KMS-11 (cell line): ENCODE measurements at regions not wholly inside any gene's neighbourhood (a gene's known extent, or its start where the extent isn't known, plus 50 kb on each side); places are given as distances from the start of the nearest gene placed in this dataset.

Experiments used
- H2AFZ ChIP-seq: fragments of 200-600 bp; sonication (generic); 2 replicates; pipeline ENCODE4 v1.6.1; 2016; ENCODE audit warnings: antibody characterized with exemption, mixed run types, low read depth
- H3K27ac ChIP-seq: fragments of 200-600 bp; sonication (generic); 2 replicates; pipeline ENCODE4 v1.6.1; 2016; ENCODE audit warnings: mild to moderate bottlenecking, mixed run types
- H3K27me3 ChIP-seq: fragments of 200-600 bp; sonication (generic); 2 replicates; pipeline ENCODE4 v1.6.1; 2017; ENCODE audit warnings: mild to moderate bottlenecking, low read depth, mixed run types, moderate library complexity; ENCODE audit not compliant: insufficient read depth
- H3K36me3 ChIP-seq: fragments of 200-600 bp; sonication (generic); 2 replicates; pipeline ENCODE4 v1.6.1; 2017; ENCODE audit warnings: mild to moderate bottlenecking, mixed run types; ENCODE audit not compliant: insufficient read depth
- H3K4me1 ChIP-seq: fragments of 200-600 bp; sonication (generic); 2 replicates; pipeline ENCODE4 v1.6.1; 2016; ENCODE audit warnings: mild to moderate bottlenecking, low read depth, mixed run types; ENCODE audit not compliant: poor library complexity, severe bottlenecking
- H3K4me2 ChIP-seq: fragments of 200-600 bp; sonication (generic); 2 replicates; pipeline ENCODE4 v1.7.0; 2016; ENCODE audit warnings: mild to moderate bottlenecking, mixed run types
- H3K4me3 ChIP-seq: fragments of 200-600 bp; sonication (generic); IDR thresholded peaks from 2 replicates; pipeline ENCODE4 v1.6.1; 2017; ENCODE audit warnings: low read depth, low read length, mixed read lengths; ENCODE audit not compliant: insufficient read depth
- H3K79me2 ChIP-seq: fragments of 200-600 bp; sonication (generic); 2 replicates; pipeline ENCODE4 v1.6.1; 2016; ENCODE audit warnings: low read depth, mixed run types; ENCODE audit not compliant: insufficient read depth
- H3K9ac ChIP-seq: fragments of 200-600 bp; sonication (generic); 2 replicates; pipeline ENCODE4 v1.6.1; 2016; ENCODE audit warnings: mild to moderate bottlenecking, mixed run types
- H4K20me1 ChIP-seq: fragments of 200-600 bp; sonication (generic); 2 replicates; pipeline ENCODE4 v1.6.1; 2016; ENCODE audit warnings: mild to moderate bottlenecking, mixed run types; ENCODE audit not compliant: insufficient read depth
- TF ChIP-seq, protein P1 (sequence below): fragments of 200-600 bp; sonication (generic); conservative IDR thresholded peaks from 2 replicates; pipeline ENCODE4 v1.6.1; 2017; ENCODE audit warnings: low read depth, mild to moderate bottlenecking, antibody characterized with exemption, low read length, moderate library complexity, mixed read lengths

DNA sequence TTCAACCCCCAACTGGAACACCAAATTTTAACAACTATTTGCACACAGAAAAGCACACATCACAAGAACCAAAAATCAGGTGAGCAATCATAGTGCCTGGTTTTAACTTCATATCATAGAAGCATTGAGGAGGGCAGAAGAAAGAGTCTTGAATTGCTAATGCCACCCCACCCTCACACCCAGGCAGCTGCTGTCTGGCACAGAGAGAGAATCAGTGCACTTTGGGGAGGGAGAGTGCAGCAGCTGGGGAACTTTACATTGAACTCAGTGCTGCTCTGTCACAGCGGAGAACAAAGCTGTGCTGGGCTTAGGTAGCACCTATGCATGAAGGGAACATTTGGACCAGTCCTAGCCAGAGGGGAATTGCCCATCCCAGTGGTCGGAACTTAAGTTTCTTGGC is 76.0 kb upstream of the KBTBD8 start:
- H3K27me3 ChIP-seq = no peaks in the 10 kb centered on the region
- no peak overlapping the region for H3K4me3 ChIP-seq
- H3K36me3 ChIP-seq = no peaks in the 10 kb centered on the region
- no peak overlapping the region for H3K9ac ChIP-seq
- no peaks in the 10 kb centered on the region for H3K4me1 ChIP-seq
- H4K20me1 ChIP-seq = no peaks in the 10 kb centered on the region
- no peak overlapping the region for H3K4me2 ChIP-seq
- H3K79me2 ChIP-seq = no peaks in the 10 kb centered on the region
- no peak overlapping the region for H3K27ac ChIP-seq
- H2AFZ ChIP-seq = no peak overlapping the region
- TF ChIP-seq, protein P1, sequence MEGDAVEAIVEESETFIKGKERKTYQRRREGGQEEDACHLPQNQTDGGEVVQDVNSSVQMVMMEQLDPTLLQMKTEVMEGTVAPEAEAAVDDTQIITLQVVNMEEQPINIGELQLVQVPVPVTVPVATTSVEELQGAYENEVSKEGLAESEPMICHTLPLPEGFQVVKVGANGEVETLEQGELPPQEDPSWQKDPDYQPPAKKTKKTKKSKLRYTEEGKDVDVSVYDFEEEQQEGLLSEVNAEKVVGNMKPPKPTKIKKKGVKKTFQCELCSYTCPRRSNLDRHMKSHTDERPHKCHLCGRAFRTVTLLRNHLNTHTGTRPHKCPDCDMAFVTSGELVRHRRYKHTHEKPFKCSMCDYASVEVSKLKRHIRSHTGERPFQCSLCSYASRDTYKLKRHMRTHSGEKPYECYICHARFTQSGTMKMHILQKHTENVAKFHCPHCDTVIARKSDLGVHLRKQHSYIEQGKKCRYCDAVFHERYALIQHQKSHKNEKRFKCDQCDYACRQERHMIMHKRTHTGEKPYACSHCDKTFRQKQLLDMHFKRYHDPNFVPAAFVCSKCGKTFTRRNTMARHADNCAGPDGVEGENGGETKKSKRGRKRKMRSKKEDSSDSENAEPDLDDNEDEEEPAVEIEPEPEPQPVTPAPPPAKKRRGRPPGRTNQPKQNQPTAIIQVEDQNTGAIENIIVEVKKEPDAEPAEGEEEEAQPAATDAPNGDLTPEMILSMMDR = no peak

DNA sequence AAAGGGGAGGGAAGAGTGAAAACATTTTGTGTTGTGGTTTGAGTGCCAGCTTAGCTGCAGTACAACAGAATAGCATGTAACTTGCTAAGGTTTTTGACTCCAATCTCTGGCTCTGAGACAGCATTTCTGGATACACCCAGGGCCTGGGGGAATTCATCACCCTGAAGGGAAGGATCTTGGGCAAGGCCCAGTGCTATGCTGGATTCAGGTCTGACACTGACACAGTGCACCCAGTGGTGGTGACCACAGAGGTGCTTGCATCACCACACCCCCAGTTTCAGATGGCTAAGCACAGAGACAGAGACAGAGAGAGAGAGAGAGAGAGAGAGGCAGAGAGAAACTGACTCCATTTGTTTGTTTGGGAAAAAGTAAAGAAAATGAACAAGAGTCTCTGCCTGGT is 74.1 kb upstream of the KBTBD8 start:
- H2AFZ ChIP-seq = no peak overlapping the region
- H3K9ac ChIP-seq = no peak overlapping the region
- TF ChIP-seq, protein P1 = no peak
- H3K4me3 ChIP-seq = no peak overlapping the region
- H4K20me1 ChIP-seq = no peaks in the 10 kb centered on the region
- H3K27me3 ChIP-seq = no peaks in the 10 kb centered on the region
- H3K4me2 ChIP-seq = no peak overlapping the region
- no peak overlapping the region for H3K27ac ChIP-seq
- H3K79me2 ChIP-seq = no peaks in the 10 kb centered on the region
- H3K4me1 ChIP-seq = no peaks in the 10 kb centered on the region
- H3K36me3 ChIP-seq = no peaks in the 10 kb centered on the region

DNA sequence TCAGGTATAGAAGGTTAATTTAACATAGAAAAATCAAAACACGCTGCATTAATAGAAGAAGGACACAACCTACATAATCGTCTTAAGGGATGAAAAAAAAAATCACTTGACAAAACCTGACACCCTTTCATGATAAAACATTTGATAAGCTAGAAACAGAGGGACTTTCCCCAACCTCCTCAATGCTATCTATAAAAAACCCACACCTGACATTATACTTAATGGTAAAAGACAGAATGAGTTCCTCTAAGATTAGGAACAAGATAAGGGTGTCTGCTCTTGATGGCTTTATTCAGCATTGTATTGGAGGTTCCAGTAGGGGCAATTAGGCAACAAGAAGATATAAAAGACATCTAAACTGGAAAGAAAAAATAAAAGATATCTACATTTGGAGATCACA is 69.9 kb upstream of the KBTBD8 start:
- Histone ChIP-seq H3K27me3 (no peaks in the 10 kb centered on the region), H3K79me2 (no peaks in the 10 kb centered on the region), H3K27ac (no peak overlapping the region), H3K36me3 (no peaks in the 10 kb centered on the region), H3K9ac (no peak overlapping the region), H3K4me2 (no peak overlapping the region), H3K4me3 (no peak overlapping the region), H2AFZ (no peak overlapping the region), H3K4me1 (no peaks in the 10 kb centered on the region), H4K20me1 (no peaks in the 10 kb centered on the region)
- TF ChIP-seq, protein P1 = no peak

DNA sequence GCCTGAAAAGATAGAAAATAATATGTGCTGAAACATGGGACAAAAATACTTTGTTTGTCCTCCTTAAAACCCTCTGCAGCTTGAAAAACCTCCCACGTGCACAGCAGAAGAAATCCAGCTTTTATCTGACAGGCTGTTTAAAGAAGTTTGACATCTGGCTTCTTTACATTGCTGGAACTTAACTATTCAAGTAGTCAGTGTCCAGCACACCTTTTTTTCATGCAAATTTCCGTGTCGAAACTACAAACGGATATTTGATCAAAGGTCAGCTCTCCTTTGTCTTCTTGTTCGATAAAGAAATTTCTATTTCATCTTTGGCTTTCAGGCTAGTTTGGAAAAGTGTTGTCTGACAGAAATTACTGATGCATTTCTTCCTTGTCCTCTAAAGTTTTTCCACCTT is 66.8 kb upstream of the KBTBD8 start:
- Histone ChIP-seq H3K4me2 (no peak overlapping the region), H3K27me3 (no peaks in the 10 kb centered on the region), H3K36me3 (no peaks in the 10 kb centered on the region), H3K4me1 (no peaks in the 10 kb centered on the region), H3K79me2 (no peaks in the 10 kb centered on the region), H3K4me3 (no peak overlapping the region), H4K20me1 (no peaks in the 10 kb centered on the region), H3K9ac (no peak overlapping the region), H3K27ac (no peak overlapping the region), H2AFZ (no peak overlapping the region)
- TF ChIP-seq, protein P1 = no peak

DNA sequence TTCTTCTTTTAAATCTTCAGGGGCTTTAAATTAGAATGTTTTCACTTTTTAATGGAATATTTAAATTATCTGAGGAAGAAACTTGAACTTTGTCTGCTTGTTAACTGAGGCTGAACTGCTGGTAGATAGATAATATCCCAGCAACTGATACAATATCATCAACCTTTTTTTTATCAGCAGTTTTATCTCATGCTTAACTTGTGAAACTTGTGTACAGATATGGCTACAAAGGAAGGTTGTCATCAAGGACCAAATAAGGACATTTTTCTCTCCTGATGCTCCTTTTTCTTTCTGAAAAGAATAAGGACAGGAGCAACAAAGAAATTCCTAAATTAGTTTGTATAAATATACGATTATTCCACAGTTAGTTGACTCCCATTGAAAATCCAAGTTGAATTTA is 66.4 kb upstream of the KBTBD8 start:
- TF ChIP-seq, protein P1 = no peak
- Histone ChIP-seq H3K27ac (no peak overlapping the region), H3K36me3 (no peaks in the 10 kb centered on the region), H3K4me3 (no peak overlapping the region), H3K79me2 (no peaks in the 10 kb centered on the region), H3K27me3 (no peaks in the 10 kb centered on the region), H3K4me1 (no peaks in the 10 kb centered on the region), H2AFZ (no peak overlapping the region), H3K4me2 (no peak overlapping the region), H3K9ac (no peak overlapping the region), H4K20me1 (no peaks in the 10 kb centered on the region)
